WTC11 (cell line): ENCODE measurements at regions not wholly inside any gene's neighbourhood (a gene's known extent, or its start where the extent isn't known, plus 50 kb on each side); places are given as distances from the start of the nearest gene placed in this dataset.
"Not testable (repeated sequence)": the region's sequence is repeated elsewhere in the genome, so short reads cannot be mapped to it uniquely, and the experiment has no call there.

Source experiments
- ATAC-seq: fragments of 200-7000 bp; cut with Tn5 transposase; 2 replicates; pipeline ENCODE4 v1.10.0; 2021; ENCODE audit warnings: mild to moderate bottlenecking, moderate library complexity
- CTCF ChIA-PET: fragments of 300-600 bp; sonication (Branson Sonifier 250); formaldehyde crosslinking; loops from one replicate; lab custom pipeline; 2021; ENCODE audit warnings: antibody characterized with exemption; lab: Charles Lee
- POLR2A ChIA-PET: fragments of 350-600 bp; sonication (Branson Sonifier 250); formaldehyde crosslinking; loops from one replicate; lab custom pipeline; 2021; ENCODE audit warnings: antibody characterized with exemption; lab: Charles Lee
- DNase-seq: peaks from one replicate; pipeline ENCODE4 v3.0.0; 2021; ENCODE audit warnings: low spot score
- H3K27ac Mint-ChIP-seq: 2 replicates; pipeline ENCODE4 v1.8.0; 2021; ENCODE audit warnings: mixed read lengths
- H3K27me3 Mint-ChIP-seq: 2 replicates; pipeline ENCODE4 v1.8.0; 2021; ENCODE audit warnings: low read depth, mild to moderate bottlenecking, moderate library complexity, mixed read lengths
- H3K36me3 Mint-ChIP-seq: 2 replicates; pipeline ENCODE4 v1.8.0; 2021; ENCODE audit warnings: mixed read lengths
- H3K4me1 Mint-ChIP-seq: 2 replicates; pipeline ENCODE4 v1.8.0; 2022; ENCODE audit warnings: mixed read lengths
- H3K4me3 Mint-ChIP-seq: 2 replicates; pipeline ENCODE4 v1.8.0; 2021; ENCODE audit warnings: mild to moderate bottlenecking, moderate library complexity, mixed read lengths
- H3K9me3 Mint-ChIP-seq: 2 replicates; pipeline ENCODE4 v1.8.0; 2021; ENCODE audit warnings: mixed read lengths
- ATF1 ChIP-seq: sonication (generic); formaldehyde crosslinking; IDR thresholded peaks from 2 replicates; pipeline ENCODE4 v1.8.1; 2023; ENCODE audit warnings: mild to moderate bottlenecking, moderate library complexity, missing genetic modification reagents
- ATF3 ChIP-seq: sonication (generic); formaldehyde crosslinking; conservative IDR thresholded peaks from 2 replicates; pipeline ENCODE4 v1.8.1; 2022; ENCODE audit warnings: mild to moderate bottlenecking, missing genetic modification reagents
- CBFB ChIP-seq: sonication (generic); formaldehyde crosslinking; IDR thresholded peaks from 2 replicates; pipeline ENCODE4 v1.8.1; 2022; ENCODE audit warnings: mild to moderate bottlenecking, low read depth, missing genetic modification reagents
- CDX4 ChIP-seq: fragments of 250-450 bp; sonication (Bioruptor Pico); IDR thresholded peaks from 2 replicates; pipeline ENCODE4 v1.9.0; 2021; ENCODE audit warnings: moderate library complexity, mild to moderate bottlenecking, inconsistent platforms, borderline replicate concordance
- E2F4 ChIP-seq: sonication (generic); formaldehyde crosslinking; IDR thresholded peaks from 2 replicates; pipeline ENCODE4 v1.8.1; 2022; ENCODE audit warnings: low read depth, mild to moderate bottlenecking, moderate library complexity, missing genetic modification reagents, borderline replicate concordance
- EMX1 ChIP-seq: fragments of 250-450 bp; sonication (Bioruptor Pico); IDR thresholded peaks from 2 replicates; pipeline ENCODE4 v1.8.0; 2021; ENCODE audit warnings: mild to moderate bottlenecking
- GABPB1 ChIP-seq: sonication (generic); formaldehyde crosslinking; IDR thresholded peaks from 2 replicates; pipeline ENCODE4 v1.8.1; 2023; ENCODE audit warnings: mild to moderate bottlenecking, missing genetic modification reagents
- GRHL2 ChIP-seq: fragments of 250-450 bp; sonication (Bioruptor Pico); IDR thresholded peaks from 2 replicates; pipeline ENCODE4 v1.8.0; 2022; ENCODE audit warnings: mild to moderate bottlenecking, moderate library complexity; ENCODE audit not compliant: insufficient replicate concordance, severe bottlenecking
- HMGA2 ChIP-seq: fragments of 250-450 bp; sonication (Bioruptor Pico); IDR thresholded peaks from 2 replicates; pipeline ENCODE4 v1.4.0; 2021; ENCODE audit warnings: mild to moderate bottlenecking, moderate library complexity
- MXD4 ChIP-seq: fragments of 250-450 bp; sonication (Bioruptor Pico); IDR thresholded peaks from 2 replicates; pipeline ENCODE4 v1.8.0; 2021; ENCODE audit warnings: mild to moderate bottlenecking, moderate library complexity, borderline replicate concordance
- NFE2L1 ChIP-seq: sonication (generic); formaldehyde crosslinking; IDR thresholded peaks from 2 replicates; pipeline ENCODE4 v1.8.1; 2023; ENCODE audit warnings: missing genetic modification reagents
- NR3C1 ChIP-seq: sonication (generic); formaldehyde crosslinking; conservative IDR thresholded peaks from 2 replicates; pipeline ENCODE4 v1.8.1; 2023; ENCODE audit warnings: low read depth, mild to moderate bottlenecking, missing genetic modification reagents
- PREB ChIP-seq: sonication (generic); formaldehyde crosslinking; IDR thresholded peaks from 2 replicates; pipeline ENCODE4 v1.8.1; 2022; ENCODE audit warnings: mild to moderate bottlenecking, missing genetic modification reagents, moderate library complexity, borderline replicate concordance
- RORB ChIP-seq: fragments of 250-450 bp; sonication (Bioruptor Pico); IDR thresholded peaks from 2 replicates; pipeline ENCODE4 v1.9.0; 2021; ENCODE audit warnings: mild to moderate bottlenecking
- USF1 ChIP-seq: sonication (generic); formaldehyde crosslinking; IDR thresholded peaks from 2 replicates; pipeline ENCODE4 v1.8.0; 2022; ENCODE audit warnings: mild to moderate bottlenecking, missing genetic modification reagents
- USF2 ChIP-seq: sonication (generic); formaldehyde crosslinking; IDR thresholded peaks from 2 replicates; pipeline ENCODE4 v1.8.1; 2023; ENCODE audit warnings: mild to moderate bottlenecking, missing genetic modification reagents, moderate library complexity
- ZBTB21 ChIP-seq: sonication (generic); formaldehyde crosslinking; IDR thresholded peaks from 2 replicates; pipeline ENCODE4 v1.8.1; 2023; ENCODE audit warnings: mild to moderate bottlenecking, missing genetic modification reagents, borderline replicate concordance
- ZNF121 ChIP-seq: sonication (generic); formaldehyde crosslinking; IDR thresholded peaks from 2 replicates; pipeline ENCODE4 v1.8.0; 2023; ENCODE audit warnings: missing genetic modification reagents
- ZNF232 ChIP-seq: sonication (generic); formaldehyde crosslinking; IDR thresholded peaks from 2 replicates; pipeline ENCODE4 v1.8.0; 2022; ENCODE audit warnings: mild to moderate bottlenecking, missing genetic modification reagents
- ZNF317 ChIP-seq: sonication (generic); formaldehyde crosslinking; IDR thresholded peaks from 2 replicates; pipeline ENCODE4 v1.8.1; 2023; ENCODE audit warnings: low read depth, mild to moderate bottlenecking, moderate library complexity, missing genetic modification reagents, borderline replicate concordance
- ZNF512 ChIP-seq: sonication (generic); formaldehyde crosslinking; IDR thresholded peaks from 2 replicates; pipeline ENCODE4 v1.8.1; 2022; ENCODE audit warnings: missing genetic modification reagents, borderline replicate concordance

GRCh38 chr2:8608411-8608954 lies 73.4 kb upstream of the ID2 start:
- Mint-ChIP-seq H3K36me3 (0 out of 2 replicates have a peak, but pooled peaks cover 2% of the 10 kb centered on the region), H3K27ac (no peak overlapping the region), H3K4me1 (peaks cover 13% of the 10 kb centered on the region), H3K4me3 (no peak overlapping the region), H3K9me3 (peaks cover 11% of the 10 kb centered on the region), H3K27me3 (peaks cover 7% of the 10 kb centered on the region; the same call in 1 of the 2 replicates)
- TF ChIP-seq ZNF232, result no peak
- no peak for TF ChIP-seq E2F4 (CRISPR knock-in tag)
- no peak for TF ChIP-seq NFE2L1
- TF ChIP-seq NR3C1 (CRISPR knock-in tag), result no peak
- no peak for TF ChIP-seq CDX4 (CRISPR knock-in tag)
- no peak for TF ChIP-seq ZNF121 (CRISPR knock-in tag)
- no peak for TF ChIP-seq ZBTB21 (CRISPR knock-in tag)
- DNase-seq, result no peak
- CTCF ChIA-PET, result interaction anchor here (0.6 kb wide), 1 partner anchor 81 kb away, joined by 3 read pairs; no protein-coding TSS in a partner anchor
- POLR2A ChIA-PET, result no interaction called here
- ATAC-seq, result no peak

- no peak overlapping the region for H3K27ac Mint-ChIP-seq
- no peak for DNase-seq
Measured at GRCh38 chr2:8609357-8609811, 72.5 kb upstream of the ID2 start.

GRCh38 chr2:8610775-8611174 lies 71.1 kb upstream of the ID2 start:
- peaks cover 13% of the 10 kb centered on the region for H3K4me1 Mint-ChIP-seq
- CTCF ChIA-PET, H3K4me3 Mint-ChIP-seq, POLR2A ChIA-PET, ATAC-seq, H3K27ac Mint-ChIP-seq, DNase-seq, H3K36me3 Mint-ChIP-seq: not testable (repeated sequence)
- peaks cover 25% of the 10 kb centered on the region for H3K9me3 Mint-ChIP-seq
- H3K27me3 Mint-ChIP-seq, result peaks cover 13% of the 10 kb centered on the region

More at GRCh38 chr2:8609357-8609811, 72.5 kb upstream of the ID2 start:
- peaks cover 13% of the 10 kb centered on the region for H3K4me1 Mint-ChIP-seq
- TF ChIP-seq CBFB (CRISPR knock-in tag) (no peak), USF1 (CRISPR knock-in tag) (no peak), GABPB1 (CRISPR knock-in tag) (peak; percentile 46; the same call in 1 of the 2 replicates), HMGA2 (CRISPR knock-in tag) (no peak), ZNF317 (no peak)
- TF ChIP-seq, all 79 proteins: peak for 1
- ChIA-PET POLR2A (no interaction called here), CTCF (no interaction called here)
- peak; percentile 46; the same call in 1 of the 2 replicates for ATAC-seq
- 0 out of 2 replicates have a peak, but pooled peaks cover 2% of the 10 kb centered on the region for H3K36me3 Mint-ChIP-seq
- H3K9me3 Mint-ChIP-seq, result peaks cover 16% of the 10 kb centered on the region
- peaks cover 7% of the 10 kb centered on the region; the same call in 1 of the 2 replicates for H3K27me3 Mint-ChIP-seq
- no peak overlapping the region for H3K4me3 Mint-ChIP-seq

GRCh38 chr2:8611246-8611645 lies 70.6 kb upstream of the ID2 start:
- Mint-ChIP-seq H3K9me3 (peaks cover 25% of the 10 kb centered on the region), H3K27me3 (peaks cover 13% of the 10 kb centered on the region), H3K36me3 (0 out of 2 replicates have a peak, but pooled peaks cover 6% of the 10 kb centered on the region), H3K27ac (no peak overlapping the region), H3K4me1 (peaks cover 13% of the 10 kb centered on the region), H3K4me3 (no peak overlapping the region)
- ATAC-seq (no peak), DNase-seq (no peak)
- POLR2A ChIA-PET, result no interaction called here
- CTCF ChIA-PET, result no interaction called here
- TF ChIP-seq ZNF512 (no peak), GABPB1 (CRISPR knock-in tag) (no peak), MXD4 (no peak), ATF3 (CRISPR knock-in tag) (no peak), PREB (CRISPR knock-in tag) (no peak), GRHL2 (CRISPR knock-in tag) (no peak), USF2 (CRISPR knock-in tag) (no peak), RORB (no peak), ATF1 (no peak), E2F4 (CRISPR knock-in tag) (no peak), EMX1 (CRISPR knock-in tag) (no peak)
